ENCODE measurements at regions not wholly inside any gene's neighbourhood (a gene's known extent, or its start where the extent isn't known, plus 50 kb on each side); places are given as distances from the start of the nearest gene placed in this dataset.

DNA sequence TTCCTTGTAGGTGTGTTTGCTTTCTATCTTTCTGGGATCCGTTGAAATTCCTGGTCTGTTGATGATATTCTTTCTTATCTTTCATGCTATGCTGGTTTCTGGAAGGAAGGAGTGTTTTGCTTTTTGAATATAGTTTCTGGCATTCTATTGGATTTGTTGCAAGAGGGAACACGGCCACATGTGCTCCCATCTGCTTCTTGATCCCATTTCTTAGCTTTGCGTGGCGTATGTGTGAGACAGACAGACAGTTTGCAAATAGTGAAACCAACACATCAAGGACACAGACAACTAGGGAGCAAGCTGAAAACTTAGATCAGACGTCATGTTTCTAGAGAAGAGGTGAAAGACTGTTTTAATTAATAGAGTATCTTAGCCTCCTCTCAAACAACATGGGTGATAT, 261.9 kb upstream of the PUDP start:
- Mint-ChIP-seq H3K4me1 (no peaks in the 10 kb centered on the region), H3K4me3 (no peak overlapping the region), H3K27me3 (ENCODE audit: low read depth) (no peaks in the 10 kb centered on the region), H3K27ac (no peak overlapping the region), H3K36me3 (ENCODE audit: low read depth) (no peaks in the 10 kb centered on the region), H3K9me3 (no peaks in the 10 kb centered on the region)
- TF ChIP-seq, protein P1, sequence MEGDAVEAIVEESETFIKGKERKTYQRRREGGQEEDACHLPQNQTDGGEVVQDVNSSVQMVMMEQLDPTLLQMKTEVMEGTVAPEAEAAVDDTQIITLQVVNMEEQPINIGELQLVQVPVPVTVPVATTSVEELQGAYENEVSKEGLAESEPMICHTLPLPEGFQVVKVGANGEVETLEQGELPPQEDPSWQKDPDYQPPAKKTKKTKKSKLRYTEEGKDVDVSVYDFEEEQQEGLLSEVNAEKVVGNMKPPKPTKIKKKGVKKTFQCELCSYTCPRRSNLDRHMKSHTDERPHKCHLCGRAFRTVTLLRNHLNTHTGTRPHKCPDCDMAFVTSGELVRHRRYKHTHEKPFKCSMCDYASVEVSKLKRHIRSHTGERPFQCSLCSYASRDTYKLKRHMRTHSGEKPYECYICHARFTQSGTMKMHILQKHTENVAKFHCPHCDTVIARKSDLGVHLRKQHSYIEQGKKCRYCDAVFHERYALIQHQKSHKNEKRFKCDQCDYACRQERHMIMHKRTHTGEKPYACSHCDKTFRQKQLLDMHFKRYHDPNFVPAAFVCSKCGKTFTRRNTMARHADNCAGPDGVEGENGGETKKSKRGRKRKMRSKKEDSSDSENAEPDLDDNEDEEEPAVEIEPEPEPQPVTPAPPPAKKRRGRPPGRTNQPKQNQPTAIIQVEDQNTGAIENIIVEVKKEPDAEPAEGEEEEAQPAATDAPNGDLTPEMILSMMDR (IDR thresholded peaks at IDR 0.05; ENCODE audit: unreplicated experiment in 3 of 3) = no peak

DNA sequence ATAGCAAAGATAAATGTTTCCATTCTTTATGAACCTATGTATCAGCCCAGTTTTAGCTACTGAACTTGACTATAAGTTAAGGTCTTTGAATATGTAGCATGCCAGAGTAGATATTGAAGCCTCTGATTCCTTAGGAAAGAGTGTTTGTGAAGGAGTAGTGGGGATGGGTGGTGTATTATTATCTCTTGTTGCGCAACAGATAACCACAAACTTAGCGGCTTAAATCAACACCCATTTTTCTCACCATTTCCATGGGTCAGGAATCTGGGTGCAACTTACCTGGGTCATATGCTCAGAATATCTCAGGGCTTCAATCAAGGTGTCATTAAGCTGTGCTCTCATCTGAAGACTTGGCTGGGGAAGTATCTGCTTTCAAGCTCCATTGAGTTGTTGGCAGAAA, 251.4 kb upstream of the PUDP start:
- H3K27ac Mint-ChIP-seq = no peak overlapping the region
- H3K4me3 Mint-ChIP-seq = no peak overlapping the region
- no peaks in the 10 kb centered on the region for H3K36me3 Mint-ChIP-seq (ENCODE audit: low read depth)
- peaks cover 2% of the 10 kb centered on the region for H3K9me3 Mint-ChIP-seq
- H3K4me1 Mint-ChIP-seq = no peaks in the 10 kb centered on the region
- peaks cover 5% of the 10 kb centered on the region for H3K27me3 Mint-ChIP-seq (ENCODE audit: low read depth)
- TF ChIP-seq, protein P1 (IDR thresholded peaks at IDR 0.05; ENCODE audit: unreplicated experiment in 3 of 3) = no peak

DNA sequence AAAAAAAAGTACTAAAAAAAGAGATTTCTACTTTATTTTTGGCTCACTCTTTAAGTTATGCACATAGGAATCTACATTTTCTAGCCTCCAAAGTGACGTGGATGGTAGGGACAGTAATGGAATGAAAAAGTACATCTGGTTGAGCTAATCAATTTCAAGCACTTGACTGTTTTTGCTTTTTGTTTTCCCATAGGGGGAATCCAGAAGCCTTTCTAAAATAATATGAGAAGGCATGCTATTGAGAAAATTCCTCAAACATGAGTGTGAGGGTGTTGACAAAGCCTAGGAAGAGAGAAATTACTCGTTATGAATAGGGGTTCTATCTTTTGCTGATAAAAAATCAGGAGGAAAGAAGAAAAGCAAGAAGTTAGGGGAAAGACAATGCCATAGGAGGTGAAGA, 242.5 kb upstream of the PUDP start:
- peaks cover 14% of the 10 kb centered on the region for H3K4me1 Mint-ChIP-seq
- no peak overlapping the region for H3K4me3 Mint-ChIP-seq
- TF ChIP-seq, protein P1 (IDR thresholded peaks at IDR 0.05; ENCODE audit: unreplicated experiment in 3 of 3) = no peak

DNA sequence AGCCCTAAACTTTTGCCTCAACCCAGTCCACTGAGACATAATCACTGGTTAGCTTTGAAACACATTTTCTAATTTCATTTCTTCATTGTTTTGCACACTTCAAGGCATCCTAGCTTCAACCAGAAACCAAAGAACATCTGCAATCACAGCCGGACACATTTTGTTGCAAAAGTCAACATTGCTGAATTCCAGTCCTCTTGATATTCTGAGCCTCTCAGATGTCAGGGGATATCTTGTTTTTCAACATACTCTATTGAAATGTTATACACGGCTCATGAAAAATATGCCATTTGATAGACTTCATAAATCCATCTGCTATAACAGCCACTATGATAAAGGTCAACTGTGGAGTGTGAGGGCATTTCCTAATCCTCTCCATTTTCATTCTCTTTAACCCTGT, 241.6 kb upstream of the PUDP start:
- TF ChIP-seq, protein P1 (IDR thresholded peaks at IDR 0.05; ENCODE audit: unreplicated experiment in 3 of 3) = no peak
- Mint-ChIP-seq H3K36me3 (ENCODE audit: low read depth) (no peaks in the 10 kb centered on the region), H3K4me1 (peaks cover 14% of the 10 kb centered on the region)

More for the DNA sequence above, 242.5 kb upstream of the PUDP start:
- H3K27me3 Mint-ChIP-seq (ENCODE audit: low read depth) = no peaks in the 10 kb centered on the region
- peaks cover 2% of the 10 kb centered on the region for H3K9me3 Mint-ChIP-seq
- no peaks in the 10 kb centered on the region for H3K36me3 Mint-ChIP-seq (ENCODE audit: low read depth)
- H3K27ac Mint-ChIP-seq = no peak overlapping the region

DNA sequence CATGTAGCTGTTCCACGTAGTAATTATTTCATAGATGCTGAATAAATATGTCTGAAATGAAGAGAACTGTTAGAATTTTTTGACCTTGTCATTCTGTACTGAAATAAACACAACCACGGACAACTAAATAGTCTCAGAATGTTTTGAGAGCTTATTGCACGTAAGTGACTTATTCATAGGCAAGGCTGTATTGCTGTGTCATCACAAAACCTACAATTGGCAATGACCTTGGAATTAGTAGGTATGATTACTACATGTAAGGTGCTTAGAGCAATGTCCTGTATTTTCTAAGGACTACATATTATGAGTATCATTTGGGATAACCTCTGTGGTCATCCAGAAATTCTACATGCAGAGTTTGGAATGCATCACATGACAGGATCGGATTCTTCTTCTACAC, 237.2 kb upstream of the PUDP start:
- Mint-ChIP-seq H3K27ac (no peak overlapping the region), H3K36me3 (ENCODE audit: low read depth) (no peaks in the 10 kb centered on the region), H3K27me3 (ENCODE audit: low read depth) (no peaks in the 10 kb centered on the region), H3K9me3 (no peaks in the 10 kb centered on the region), H3K4me3 (no peak overlapping the region), H3K4me1 (peaks cover 14% of the 10 kb centered on the region)
- TF ChIP-seq, protein P1 (IDR thresholded peaks at IDR 0.05; ENCODE audit: unreplicated experiment in 3 of 3) = no peak

More for the DNA sequence above, 241.6 kb upstream of the PUDP start:
- H3K4me3 Mint-ChIP-seq = no peak overlapping the region
- H3K27ac Mint-ChIP-seq = no peak overlapping the region
- no peaks in the 10 kb centered on the region for H3K27me3 Mint-ChIP-seq (ENCODE audit: low read depth)
- peaks cover 2% of the 10 kb centered on the region for H3K9me3 Mint-ChIP-seq

DNA sequence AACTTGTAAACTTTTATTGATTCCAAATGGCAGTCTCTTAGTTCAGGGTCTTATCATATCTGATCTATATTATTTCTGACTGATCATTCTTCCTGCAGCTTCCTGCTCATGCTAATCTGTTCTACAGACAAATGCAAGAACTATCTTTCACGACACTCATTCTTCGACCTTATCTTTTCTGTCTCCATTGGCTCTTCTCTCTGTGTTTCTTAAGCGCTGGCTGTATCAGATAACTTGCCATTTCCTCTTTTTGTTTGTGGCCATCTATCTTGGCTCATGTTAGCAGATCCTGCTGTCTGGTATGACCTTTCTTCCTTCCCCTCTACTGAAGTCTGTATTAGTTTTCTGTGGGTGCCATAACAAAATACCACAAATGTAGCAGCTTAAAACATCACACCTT, 230.5 kb upstream of the PUDP start:
- peaks cover 16% of the 10 kb centered on the region for H3K9me3 Mint-ChIP-seq
- TF ChIP-seq, protein P1 (IDR thresholded peaks at IDR 0.05; ENCODE audit: unreplicated experiment in 3 of 3) = no peak
- H3K36me3 Mint-ChIP-seq (ENCODE audit: low read depth) = no peaks in the 10 kb centered on the region
- H3K27me3 Mint-ChIP-seq (ENCODE audit: low read depth) = peaks cover 4% of the 10 kb centered on the region
- no peak overlapping the region for H3K4me3 Mint-ChIP-seq
- H3K4me1 Mint-ChIP-seq = no peaks in the 10 kb centered on the region
- H3K27ac Mint-ChIP-seq = no peak overlapping the region

Measured in nephron (organoid).